ENCODE measurements at regions not wholly inside any gene's neighbourhood (a gene's known extent, or its start where the extent isn't known, plus 50 kb on each side); places are given as distances from the start of the nearest gene placed in this dataset.
A peak's percentile ranks its signal among the peaks of the same experiment; 100 is the strongest.

DNA sequence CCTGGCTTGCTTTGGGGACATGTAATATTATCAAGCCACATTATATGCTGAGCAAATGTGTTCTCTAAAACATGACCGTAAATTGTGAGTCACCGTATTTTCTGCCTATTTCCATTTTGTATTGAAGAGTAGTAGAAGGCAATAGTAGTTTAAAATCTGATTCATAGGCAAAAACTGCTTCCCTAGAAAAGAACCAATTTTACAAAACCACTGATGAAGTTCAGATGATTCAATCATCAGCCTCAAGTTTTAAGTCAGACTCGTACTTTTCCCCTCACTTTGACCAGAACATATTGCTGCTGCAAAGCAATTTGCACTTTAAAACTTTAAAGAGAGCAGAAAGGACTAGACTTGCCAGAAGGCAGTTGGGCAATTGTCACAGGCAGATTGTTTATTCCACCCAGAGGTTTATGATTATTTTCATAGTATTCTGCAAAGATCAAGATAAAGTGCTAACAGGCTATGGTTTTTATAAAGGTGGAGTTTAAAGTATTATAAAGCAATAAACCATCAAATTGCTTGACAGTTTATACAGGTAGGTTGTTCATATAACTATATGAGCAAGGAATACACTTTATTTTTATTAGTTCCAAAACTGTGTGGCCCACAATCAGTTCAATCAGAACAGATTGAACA lies 168.2 kb downstream of the ETV1 start:
- TF ChIP-seq, protein P1, sequence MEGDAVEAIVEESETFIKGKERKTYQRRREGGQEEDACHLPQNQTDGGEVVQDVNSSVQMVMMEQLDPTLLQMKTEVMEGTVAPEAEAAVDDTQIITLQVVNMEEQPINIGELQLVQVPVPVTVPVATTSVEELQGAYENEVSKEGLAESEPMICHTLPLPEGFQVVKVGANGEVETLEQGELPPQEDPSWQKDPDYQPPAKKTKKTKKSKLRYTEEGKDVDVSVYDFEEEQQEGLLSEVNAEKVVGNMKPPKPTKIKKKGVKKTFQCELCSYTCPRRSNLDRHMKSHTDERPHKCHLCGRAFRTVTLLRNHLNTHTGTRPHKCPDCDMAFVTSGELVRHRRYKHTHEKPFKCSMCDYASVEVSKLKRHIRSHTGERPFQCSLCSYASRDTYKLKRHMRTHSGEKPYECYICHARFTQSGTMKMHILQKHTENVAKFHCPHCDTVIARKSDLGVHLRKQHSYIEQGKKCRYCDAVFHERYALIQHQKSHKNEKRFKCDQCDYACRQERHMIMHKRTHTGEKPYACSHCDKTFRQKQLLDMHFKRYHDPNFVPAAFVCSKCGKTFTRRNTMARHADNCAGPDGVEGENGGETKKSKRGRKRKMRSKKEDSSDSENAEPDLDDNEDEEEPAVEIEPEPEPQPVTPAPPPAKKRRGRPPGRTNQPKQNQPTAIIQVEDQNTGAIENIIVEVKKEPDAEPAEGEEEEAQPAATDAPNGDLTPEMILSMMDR (IDR thresholded peaks at IDR 0.05; ENCODE audit: insufficient read depth, low read depth, low read length): no peak
- no peak overlapping the region for H3K4me3 ChIP-seq (ENCODE audit: low read depth, low read length)
- DNase-seq (ENCODE audit: low read depth): peak; percentile 48

DNA sequence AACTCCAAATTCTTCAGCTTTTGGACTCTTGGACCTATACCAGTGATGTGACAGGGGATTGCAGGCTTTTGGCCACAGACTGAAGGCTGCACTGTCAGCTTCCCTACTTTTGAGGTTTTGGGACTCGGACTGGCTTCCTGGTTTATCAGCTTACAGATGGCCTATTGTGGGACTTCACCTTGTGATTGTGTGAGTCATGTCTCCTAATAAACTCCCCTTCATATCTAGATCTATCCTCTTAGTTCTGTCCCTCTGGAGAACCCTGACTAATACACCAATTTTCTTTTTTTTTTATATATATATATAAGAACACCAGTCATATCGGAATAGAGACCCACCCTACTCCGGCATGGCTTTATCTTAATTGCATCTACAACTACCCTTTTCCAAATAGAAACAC lies 166.8 kb downstream of the ETV1 start:
- H3K4me3 ChIP-seq (ENCODE audit: low read depth, low read length): no peak overlapping the region
- TF ChIP-seq, protein P1 (IDR thresholded peaks at IDR 0.05; ENCODE audit: insufficient read depth, low read depth, low read length): no peak
- peak; percentile 26 for DNase-seq (ENCODE audit: low read depth)

DNA sequence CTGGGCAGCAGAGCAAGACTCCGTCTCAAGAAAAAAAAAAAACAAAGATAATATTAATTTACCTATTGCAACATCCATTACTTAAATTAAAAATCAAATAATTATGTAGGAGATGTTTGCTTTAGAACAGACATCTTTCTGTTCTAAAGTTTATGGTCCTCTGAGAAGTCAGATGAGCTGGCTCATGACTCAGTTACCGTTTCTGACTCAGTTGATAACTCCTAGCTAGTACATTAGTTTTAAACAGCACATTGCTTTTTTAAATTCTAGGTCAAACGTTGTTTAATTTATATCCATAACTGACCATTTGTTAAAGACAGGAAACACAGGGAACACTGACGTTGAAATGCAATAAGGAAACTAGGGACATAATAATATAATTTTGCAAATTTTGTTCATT lies 162.7 kb downstream of the ETV1 start:
- DNase-seq (ENCODE audit: low read depth): no peak
- H3K4me3 ChIP-seq (ENCODE audit: low read depth, low read length): no peak overlapping the region
- TF ChIP-seq, protein P1 (IDR thresholded peaks at IDR 0.05; ENCODE audit: insufficient read depth, low read depth, low read length): no peak

DNA sequence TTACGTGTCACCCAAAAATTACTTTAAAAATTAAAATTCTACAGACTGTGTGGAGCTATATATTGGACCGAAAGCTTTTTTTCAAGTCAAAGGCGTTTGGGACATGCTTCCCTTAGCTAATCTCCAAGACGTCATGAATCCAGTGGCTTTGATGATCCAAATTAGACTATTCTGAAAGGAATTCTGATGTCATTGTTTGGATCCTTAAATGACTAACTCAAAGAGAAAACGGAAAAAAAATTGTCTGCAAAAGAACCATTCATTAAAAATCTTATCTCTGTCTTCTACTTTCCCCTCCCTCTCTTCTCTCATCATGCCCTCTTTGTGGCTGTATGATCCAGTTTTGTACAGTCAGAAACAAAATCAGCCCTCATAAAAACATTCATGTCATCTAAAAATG lies 161.8 kb downstream of the ETV1 start:
- TF ChIP-seq, protein P1 (IDR thresholded peaks at IDR 0.05; ENCODE audit: insufficient read depth, low read depth, low read length): no peak
- DNase-seq (ENCODE audit: low read depth): no peak
- H3K4me3 ChIP-seq (ENCODE audit: low read depth, low read length): no peak overlapping the region

DNA sequence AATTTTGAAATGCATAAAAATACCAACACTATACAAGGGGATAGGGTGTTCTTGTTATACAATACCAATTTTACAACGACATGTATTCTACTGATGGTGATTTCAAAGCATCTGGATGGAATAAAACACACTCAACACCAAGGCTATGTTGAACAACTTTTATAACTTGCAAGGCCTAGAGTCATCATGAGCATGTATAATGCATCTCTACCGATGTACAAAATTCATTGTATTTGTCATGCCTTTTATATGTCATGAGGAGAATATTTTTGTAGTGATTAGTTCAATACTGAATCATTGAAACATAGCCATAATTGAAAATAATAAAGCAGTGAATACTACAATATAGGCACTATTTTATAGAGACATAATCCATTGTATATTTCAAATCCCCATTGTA lies 160.2 kb downstream of the ETV1 start:
- DNase-seq (ENCODE audit: low read depth): no peak
- TF ChIP-seq, protein P1 (IDR thresholded peaks at IDR 0.05; ENCODE audit: insufficient read depth, low read depth, low read length): no peak
- no peak overlapping the region for H3K4me3 ChIP-seq (ENCODE audit: low read depth, low read length)

DNA sequence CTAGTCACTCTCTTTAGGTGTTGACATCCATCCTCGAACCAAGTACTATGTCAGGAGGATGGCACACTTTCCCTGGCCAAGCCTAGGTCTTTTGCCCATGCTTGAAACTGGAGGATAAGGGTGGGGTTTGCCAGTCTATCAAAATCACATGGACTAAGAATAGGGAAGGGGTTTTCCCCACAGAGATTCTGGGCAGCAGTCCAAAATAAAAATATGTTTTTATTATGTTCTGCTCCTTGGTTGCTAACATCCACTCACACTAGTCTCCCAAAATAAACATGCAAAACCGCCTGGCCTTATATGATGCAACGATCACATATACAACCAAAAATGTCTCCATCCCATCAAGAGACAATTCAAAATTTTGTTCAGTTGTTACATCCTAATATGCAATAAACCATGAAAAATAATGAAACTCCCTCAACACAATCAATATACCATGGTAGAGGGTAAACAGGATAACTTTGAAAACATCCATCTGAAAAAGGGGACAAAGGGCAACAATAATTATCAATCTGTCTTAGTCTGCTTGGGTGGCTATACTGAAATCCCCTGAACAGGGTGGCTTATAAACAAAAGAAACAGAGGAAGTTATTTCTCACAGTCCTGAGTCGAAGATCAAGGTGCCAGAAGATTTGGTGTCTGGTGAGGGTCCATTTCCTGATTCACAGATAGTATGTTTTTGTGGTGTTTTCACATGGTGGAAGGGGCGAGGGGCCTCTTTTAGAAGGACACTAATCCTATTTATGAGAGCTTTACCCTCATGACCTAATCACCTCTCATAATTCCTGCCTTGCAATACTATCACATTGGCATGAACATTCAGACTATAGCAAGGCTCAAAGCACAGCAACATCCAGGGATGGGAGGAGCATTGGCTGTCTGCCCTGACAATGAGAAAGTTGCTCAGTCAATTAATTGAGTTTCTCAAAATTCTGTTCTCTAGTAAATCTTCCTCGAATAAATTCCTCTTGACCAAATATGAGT lies 159.3 kb downstream of the ETV1 start:
- peak; percentile 89 for DNase-seq (ENCODE audit: low read depth)
- TF ChIP-seq, protein P1 (IDR thresholded peaks at IDR 0.05; ENCODE audit: insufficient read depth, low read depth, low read length): no peak
- H3K4me3 ChIP-seq (ENCODE audit: low read depth, low read length): no peak overlapping the region
